ENCODE measurements at regions not wholly inside any gene's neighbourhood (a gene's known extent, or its start where the extent isn't known, plus 50 kb on each side); places are given as distances from the start of the nearest gene placed in this dataset.
"Not testable (repeated sequence)": the region's sequence is repeated elsewhere in the genome, so short reads cannot be mapped to it uniquely, and the experiment has no call there.

GRCh38 chr5:145660897-145661640 lies 174.1 kb downstream of the PRELID2 start:
- no peak overlapping the region for H3K4me3 ChIP-seq (ENCODE audit: low read depth, low read length)
- DNase-seq (ENCODE audit: low read depth) = no peak
- no peak for TF ChIP-seq CTCF (conservative IDR thresholded peaks at IDR 0.05; ENCODE audit: low read depth, low read length)

GRCh38 chr5:145658435-145658834 lies 176.7 kb downstream of the PRELID2 start:
- DNase-seq (ENCODE audit: low read depth) = no peak

GRCh38 chr5:145652700-145653099 lies 182.4 kb downstream of the PRELID2 start:
- not testable (repeated sequence) for H3K4me3 ChIP-seq (ENCODE audit: low read depth, low read length); DNase-seq (ENCODE audit: low read depth)

More at GRCh38 chr5:145658435-145658834, 176.7 kb downstream of the PRELID2 start:
- no peak overlapping the region for H3K4me3 ChIP-seq (ENCODE audit: low read depth, low read length)
- no peak for TF ChIP-seq CTCF (conservative IDR thresholded peaks at IDR 0.05; ENCODE audit: low read depth, low read length)

GRCh38 chr5:145647137-145647536 lies 188.0 kb downstream of the PRELID2 start:
- peak; percentile 63 for DNase-seq (ENCODE audit: low read depth)
- H3K4me3 ChIP-seq (ENCODE audit: low read depth, low read length) = not testable (repeated sequence)

GRCh38 chr5:145643214-145643613 lies 191.9 kb downstream of the PRELID2 start:
- not testable (repeated sequence) for DNase-seq (ENCODE audit: low read depth); H3K4me3 ChIP-seq (ENCODE audit: low read depth, low read length)

- no peak for DNase-seq (ENCODE audit: low read depth)
- no peak overlapping the region for H3K4me3 ChIP-seq (ENCODE audit: low read depth, low read length)
- TF ChIP-seq CTCF (conservative IDR thresholded peaks at IDR 0.05; ENCODE audit: low read depth, low read length) = no peak
Measured at GRCh38 chr5:145637396-145637795, 197.7 kb downstream of the PRELID2 start.

- no peak overlapping the region for H3K4me3 ChIP-seq (ENCODE audit: low read depth, low read length)
- no peak for TF ChIP-seq CTCF (conservative IDR thresholded peaks at IDR 0.05; ENCODE audit: low read depth, low read length)
- no peak for DNase-seq (ENCODE audit: low read depth)
Measured at GRCh38 chr5:145636371-145636770, 198.8 kb downstream of the PRELID2 start.

GRCh38 chr5:145633474-145633873 lies 201.7 kb downstream of the PRELID2 start:
- no peak for DNase-seq (ENCODE audit: low read depth)
- H3K4me3 ChIP-seq (ENCODE audit: low read depth, low read length) = no peak overlapping the region
- no peak for TF ChIP-seq CTCF (conservative IDR thresholded peaks at IDR 0.05; ENCODE audit: low read depth, low read length)

Measured in choroid plexus epithelial cell (primary cell).